NCI-H146 (cell line): ENCODE measurements at regions not wholly inside any gene's neighbourhood (a gene's known extent, or its start where the extent isn't known, plus 50 kb on each side); places are given as distances from the start of the nearest gene placed in this dataset.

ENCODE experiments used
- DNase-seq: peaks from one replicate; lab custom pipeline; 2025; lab: John Stamatoyannopoulos, UW

DNA sequence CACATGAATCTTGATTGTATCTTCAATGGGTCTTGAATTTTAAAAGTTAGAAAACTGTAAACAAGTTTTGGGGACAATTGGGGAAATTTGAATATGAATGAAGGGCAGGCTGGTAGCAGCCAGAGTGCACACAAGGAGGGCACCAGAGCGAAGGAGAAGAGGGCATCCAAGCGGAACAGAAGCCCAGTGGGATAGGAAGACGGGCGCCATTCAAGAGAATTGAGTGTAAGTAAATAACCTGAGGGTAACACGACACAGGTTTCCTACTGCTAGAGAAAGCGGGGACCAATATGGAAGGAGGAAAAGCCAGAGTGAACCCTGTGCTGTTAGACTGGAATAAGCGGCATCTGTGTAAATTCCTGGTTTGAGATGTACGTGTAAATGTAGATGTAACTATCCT, 115.1 kb upstream of the CCL2 start:
- no peak for DNase-seq

DNA sequence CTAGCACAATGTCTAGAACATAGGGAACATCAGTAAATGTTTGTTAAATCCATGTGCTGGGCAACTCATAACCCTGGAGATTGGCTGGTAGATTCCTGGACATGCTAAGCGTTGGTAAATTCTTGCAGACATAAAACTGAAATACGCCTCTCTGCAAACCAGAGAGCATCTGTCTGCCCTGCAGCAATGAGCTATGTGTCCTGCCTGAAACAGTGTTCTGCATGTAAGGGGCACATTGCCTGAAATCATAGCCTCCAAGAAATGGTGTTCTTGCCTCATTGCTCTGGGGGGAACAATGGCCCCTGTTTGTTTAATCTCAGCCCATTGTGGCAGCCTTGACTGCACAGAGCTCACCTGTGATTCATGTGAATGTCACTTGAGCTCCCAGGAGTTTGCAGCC, 113.5 kb upstream of the CCL2 start:
- no peak for DNase-seq

DNA sequence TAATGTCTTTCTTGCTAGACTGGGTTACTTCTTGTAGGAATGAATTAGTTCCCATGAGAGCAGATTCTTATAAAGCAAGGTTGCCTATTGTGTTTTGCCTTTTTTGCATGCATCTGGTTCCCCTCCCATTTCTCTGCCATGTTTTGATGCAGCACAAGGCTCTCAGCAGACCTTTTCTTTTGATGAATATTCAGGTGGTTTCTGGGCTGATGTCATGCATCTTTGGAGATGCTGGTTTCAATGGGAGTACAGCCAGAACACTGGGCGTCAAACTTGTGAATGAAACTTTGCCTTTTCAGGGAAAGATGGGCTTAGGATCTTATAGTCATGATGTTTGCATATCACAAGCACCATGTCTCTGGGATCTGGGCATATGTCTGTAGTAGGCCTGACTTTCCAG, 111.7 kb upstream of the CCL2 start:
- DNase-seq: no peak

DNA sequence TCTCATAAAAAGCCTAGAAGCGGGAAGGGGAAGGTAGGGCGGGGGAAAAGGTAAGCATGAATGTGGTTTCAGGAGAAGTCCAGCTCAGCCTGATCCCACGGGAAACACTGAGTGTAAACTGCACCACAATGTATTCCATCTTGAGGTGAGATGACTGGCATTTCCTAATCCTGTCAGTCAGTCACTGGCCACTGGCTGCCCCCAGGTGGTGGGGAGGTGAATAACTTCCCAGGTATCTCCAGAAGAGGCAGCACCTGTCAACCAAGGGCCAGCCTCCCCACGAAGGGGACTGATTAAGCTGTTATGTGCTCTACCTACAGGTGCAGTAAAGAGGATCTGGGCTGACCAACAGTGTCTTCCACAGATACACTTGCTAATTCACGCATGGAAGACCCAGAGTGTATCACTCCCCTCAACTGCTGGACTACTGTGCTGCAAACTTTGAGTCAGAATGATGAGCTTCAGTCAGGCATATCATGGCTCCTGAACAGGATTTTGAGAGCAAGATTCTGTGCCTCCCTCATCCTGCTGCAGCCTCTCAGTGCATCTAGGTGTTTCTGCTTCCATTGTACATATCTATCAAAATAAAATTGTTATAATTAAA, 108.5 kb upstream of the CCL2 start:
- peak; percentile 41 for DNase-seq

DNA sequence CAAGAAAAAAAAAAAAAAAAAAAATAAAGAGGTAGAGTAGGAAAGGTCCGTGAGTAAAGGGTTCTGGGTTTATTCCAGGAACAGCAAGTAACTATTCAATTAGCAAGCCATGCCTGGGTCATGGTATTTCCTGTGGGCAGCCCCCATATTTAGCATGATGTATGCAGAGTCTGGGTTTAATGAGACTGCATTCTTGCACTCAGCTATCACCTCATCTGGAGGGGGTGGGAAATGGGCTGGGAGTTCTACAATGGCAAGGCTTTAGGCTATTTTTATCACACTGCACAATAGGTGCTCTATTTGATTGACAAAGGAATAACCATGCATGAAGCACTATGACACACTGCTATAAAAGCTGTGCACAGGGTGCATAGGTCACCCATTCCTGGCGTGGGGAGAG, 104.0 kb upstream of the CCL2 start:
- no peak for DNase-seq

DNA sequence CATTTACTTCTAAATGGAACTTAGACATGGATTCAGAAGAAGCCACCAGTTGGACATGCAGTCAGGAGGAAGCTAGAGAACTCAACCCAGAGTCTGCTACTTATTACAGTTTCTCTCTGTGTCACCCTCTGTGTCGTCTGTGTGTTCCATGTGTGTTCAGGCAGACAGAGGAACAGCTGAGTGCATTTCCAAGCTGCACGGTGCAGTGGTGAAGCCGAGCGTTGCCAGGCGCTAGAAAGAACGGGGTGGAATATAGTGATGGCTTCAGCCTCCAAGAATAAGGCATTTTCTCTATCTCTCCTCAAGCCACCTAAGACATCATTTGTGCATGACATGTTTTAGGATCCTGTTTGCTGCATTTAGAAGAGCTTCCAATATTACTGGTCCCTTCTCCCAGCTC, 101.1 kb upstream of the CCL2 start:
- DNase-seq: no peak

DNA sequence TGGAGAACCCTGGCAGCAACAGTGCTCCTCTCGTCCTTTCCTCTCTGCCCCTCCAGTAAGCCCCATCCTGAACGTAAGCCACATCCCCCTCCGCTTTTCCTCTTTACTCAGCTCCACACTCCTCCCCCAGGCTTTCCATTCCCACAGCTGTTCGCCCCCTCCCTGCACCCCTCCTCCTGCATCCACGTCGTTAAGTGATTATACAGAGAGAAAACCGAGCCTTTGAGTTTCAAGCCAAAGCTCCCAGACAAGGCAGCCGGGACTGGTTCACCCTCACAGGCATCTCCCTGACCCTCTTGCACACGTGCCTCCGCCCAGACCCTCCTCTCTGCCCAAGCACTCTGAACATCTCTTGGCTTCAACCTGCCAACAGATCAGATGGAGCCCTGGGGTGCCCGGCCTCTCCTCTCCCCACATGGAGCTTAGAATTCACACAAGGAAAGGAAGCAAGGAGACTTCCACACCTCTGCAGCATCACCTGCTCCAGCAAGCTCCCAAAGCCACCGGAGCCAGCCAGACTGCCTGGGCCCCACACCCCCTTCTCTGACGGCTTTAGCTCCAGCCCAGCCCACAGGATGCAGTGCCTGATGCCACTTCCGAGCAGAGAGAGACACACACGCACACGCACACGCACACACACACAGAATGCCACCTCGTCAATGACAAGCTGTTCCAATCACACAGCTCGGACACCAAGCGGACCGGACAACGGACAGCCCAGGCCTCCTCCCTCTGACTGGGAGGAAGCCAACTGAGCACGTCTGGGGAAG, 99.9 kb upstream of the CCL2 start:
- no peak for DNase-seq

DNA sequence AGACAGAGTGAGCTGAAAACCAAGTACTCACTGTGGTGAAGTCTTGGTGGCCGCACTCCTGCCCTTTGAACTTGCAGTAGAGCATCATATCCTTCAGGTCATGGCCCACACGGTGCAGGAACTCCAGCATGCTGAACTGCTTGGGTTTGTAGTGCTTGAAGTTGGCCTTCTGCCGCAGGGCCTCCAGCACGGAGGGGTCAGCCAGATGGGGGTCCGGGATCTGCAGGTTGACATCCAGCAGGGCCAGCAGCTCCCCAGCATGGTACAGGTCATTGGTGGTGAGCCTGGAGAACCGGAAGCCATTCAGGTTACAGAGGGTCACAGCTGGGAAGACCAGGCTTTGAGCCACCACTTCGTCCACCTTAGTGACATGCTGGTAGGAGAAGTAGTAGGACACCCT, 99.1 kb upstream of the CCL2 start:
- DNase-seq: no peak

DNA sequence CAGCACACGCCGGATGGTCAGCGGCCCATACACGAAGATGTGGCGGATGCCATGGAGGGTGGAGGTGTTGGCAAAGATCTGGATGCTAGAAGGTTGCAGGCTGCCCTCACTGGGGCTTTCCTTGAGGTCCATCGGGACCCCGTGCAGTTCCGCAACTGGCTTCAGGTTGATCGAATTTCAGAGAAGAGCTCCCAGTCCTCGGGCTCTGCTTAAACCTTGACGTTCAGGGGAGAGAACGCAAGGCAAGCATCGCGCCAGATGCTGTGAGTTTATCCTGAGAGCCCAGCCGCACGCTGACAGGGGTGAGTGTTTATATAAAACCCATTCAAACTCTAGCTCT, 98.7 kb upstream of the CCL2 start:
- DNase-seq: no peak

DNA sequence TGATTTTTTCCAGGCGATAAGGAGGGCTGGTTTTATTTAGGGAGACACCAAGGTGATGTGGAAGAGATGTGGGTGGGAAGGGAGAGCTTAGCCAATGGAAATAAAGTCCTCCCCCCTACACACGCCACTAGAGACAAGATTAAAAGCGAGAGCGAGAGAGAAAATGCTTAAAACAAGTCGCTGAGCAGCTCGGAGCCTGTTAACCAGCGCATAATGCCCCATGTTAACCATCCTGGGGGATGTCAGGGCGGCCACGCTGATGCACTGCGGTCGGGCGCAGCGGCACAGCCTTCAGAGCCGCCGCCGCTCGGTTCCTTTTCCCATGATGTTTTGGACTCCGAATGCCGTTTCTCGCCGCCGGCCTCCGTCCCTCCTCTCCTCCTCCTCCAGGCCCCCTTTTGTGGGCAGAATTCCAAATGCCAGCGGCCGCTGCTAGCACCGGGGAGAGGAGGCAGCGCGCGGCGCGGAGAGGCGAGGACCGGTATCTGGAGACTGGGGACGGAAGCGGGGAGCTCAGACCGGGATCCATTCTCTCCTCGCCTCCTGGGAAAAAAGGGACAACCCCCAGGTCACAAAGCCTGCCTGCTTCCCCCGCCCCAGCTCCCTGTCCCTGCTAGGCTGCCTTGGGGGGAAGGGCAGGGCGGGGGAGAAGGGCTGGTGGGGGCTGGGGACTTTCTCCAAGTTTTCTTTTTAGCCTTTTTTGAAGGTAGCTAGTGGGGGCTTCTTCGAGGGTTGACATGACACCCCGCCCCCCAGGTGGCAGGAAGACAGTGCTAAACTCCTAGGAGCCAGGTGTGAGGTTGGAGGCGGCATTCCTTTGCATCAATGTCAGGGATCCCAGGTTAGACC, 98.1 kb upstream of the CCL2 start:
- no peak for DNase-seq

DNA sequence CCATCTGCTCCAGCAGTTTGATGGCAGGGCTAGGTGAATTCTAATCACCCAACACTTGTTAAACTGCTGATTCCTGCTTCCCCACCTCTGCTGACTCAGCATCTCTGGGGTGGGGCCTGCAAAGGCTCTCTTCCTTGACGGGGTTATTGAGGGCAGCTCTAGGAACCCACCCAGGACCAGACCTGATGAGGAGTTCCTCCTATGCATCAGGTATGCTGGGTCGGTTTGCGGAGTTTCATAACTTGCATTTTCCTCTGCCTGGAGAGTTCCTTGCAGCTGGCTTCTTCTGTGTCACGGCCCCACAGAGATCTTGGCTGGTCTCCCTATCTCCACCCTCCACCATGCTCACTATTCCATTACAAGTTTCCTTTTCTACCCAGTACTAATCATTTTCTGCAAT, 93.4 kb upstream of the CCL2 start:
- no peak for DNase-seq

DNA sequence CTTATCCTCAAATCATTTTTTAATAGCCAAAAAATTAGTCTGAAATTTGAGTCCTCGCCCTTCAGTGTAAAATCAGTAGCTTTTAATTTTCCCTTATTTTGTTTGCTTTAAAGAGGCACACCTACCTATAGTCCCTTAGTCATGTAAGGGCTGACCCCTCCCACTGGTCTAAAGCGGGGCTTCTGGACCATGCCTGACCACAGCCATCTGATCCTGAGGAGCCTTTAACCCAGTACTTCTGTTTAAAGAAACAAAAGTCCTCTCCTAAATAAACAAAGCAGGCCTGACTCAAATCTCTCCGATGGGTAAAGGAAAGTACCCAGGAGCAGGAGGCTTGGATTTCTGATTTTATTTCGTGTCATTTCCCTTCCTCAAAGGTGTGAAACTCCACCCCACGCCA, 92.0 kb upstream of the CCL2 start:
- no peak for DNase-seq

DNA sequence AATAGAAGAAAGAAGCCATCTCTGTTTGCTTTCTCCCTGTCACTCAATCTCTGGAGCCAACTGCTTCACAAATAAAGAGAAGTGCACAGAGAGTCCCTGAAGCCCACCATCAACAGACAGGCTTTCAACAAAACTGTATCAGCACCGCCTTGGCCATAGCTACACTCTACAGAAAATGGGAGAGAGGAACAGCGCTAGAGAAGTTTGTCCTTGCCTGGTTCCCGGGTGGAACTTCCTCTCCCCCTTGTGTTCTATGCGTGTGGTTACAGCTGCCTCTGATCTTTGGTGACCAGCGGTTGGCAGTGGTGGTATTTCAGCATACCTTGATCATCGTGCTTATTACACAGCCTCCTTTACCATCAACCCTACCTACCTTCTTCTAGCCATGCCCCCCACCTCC, 91.4 kb upstream of the CCL2 start:
- DNase-seq: no peak

DNA sequence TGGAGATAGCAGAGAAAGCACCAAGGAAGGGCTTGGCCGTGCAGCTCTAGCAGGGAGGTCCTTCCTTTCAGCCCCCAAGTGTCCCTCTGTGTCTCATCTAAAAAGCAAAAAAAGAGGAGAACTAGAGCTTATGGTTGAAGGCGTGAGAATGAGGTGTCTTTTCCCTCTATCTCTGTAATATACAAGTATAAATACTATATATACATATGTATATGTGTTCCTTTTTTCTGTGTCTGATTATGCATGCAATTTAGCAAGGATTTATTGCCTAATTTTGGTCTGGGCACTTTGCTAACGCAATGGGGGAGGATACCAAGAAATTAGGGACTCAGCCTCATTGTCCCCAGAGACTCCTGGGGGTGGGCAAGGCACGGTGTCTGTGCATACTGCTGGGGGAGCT, 90.2 kb upstream of the CCL2 start:
- DNase-seq: no peak

DNA sequence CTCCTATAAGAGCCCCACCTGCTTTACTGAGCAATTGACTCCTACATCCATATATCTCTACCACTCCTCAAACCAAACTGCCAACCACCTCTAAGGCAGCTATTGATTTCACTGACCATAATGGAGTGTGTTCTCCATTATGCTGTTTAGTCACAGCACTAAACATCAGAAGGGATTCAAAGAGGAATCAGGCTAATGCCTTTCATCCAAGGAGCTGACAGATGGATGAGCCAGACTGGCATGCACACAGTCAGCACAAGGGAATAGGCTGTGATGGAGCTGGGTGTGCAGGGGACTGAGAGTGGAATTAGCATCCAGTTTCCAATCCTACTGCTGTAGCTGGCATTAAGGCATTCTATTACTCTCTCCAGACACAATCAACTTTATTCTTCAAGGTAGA, 88.7 kb upstream of the CCL2 start:
- DNase-seq: no peak

DNA sequence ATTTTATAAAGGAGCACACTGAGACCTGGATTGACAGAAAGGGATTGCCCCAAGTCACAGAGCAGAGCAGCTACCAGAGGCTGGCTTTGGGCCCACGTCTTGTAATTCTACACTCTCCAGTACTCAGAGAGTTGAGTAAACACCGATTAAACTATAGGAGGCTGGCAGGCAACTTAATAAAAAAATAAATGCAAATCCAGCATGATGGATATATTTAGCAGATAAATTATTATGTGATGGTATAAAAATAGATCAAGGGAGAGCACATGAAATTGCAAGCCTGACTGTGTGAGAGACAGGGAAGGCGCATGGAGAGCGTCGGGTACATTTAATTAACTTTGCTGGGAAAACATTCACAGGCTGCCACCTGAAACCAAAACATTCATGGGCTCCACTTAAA, 87.7 kb upstream of the CCL2 start:
- DNase-seq: no peak

DNA sequence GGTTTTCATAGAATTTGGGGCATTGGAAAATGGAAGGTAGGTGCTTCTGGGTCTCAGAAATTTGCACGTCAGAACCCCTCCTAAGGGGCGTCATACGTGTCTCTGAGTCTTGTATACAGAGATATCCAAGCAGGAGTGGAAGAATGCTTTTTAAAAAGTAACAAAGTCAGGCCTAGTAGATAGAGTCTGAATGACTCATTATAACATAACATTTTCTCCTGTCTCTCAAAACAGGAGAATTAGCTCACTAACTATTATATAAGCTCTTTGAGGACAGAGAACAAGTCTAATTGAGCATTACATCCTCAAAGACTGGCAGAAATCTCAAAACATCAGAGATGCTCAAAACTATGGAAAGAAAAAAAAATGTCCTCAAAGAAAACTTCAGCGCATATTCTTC, 86.1 kb upstream of the CCL2 start:
- no peak for DNase-seq

DNA sequence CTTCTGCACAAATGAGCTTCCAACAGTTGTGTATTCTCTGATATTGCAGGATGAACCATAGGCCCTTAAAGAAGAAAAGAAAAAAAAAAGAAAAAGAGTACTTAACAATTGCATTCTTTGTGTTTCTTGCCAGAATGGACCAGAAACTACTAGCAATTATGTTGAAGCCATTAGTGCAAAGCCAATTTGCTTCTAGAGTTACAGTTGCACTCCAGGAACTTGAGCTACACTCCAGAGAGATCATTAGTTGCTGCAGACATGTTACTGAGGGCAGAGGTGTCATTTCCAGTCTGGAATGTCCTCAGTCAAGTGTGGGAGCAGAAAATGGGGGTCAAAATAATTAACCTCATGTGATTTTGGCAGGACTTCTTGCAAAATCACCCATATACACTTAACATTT, 85.6 kb upstream of the CCL2 start:
- DNase-seq: no peak

DNA sequence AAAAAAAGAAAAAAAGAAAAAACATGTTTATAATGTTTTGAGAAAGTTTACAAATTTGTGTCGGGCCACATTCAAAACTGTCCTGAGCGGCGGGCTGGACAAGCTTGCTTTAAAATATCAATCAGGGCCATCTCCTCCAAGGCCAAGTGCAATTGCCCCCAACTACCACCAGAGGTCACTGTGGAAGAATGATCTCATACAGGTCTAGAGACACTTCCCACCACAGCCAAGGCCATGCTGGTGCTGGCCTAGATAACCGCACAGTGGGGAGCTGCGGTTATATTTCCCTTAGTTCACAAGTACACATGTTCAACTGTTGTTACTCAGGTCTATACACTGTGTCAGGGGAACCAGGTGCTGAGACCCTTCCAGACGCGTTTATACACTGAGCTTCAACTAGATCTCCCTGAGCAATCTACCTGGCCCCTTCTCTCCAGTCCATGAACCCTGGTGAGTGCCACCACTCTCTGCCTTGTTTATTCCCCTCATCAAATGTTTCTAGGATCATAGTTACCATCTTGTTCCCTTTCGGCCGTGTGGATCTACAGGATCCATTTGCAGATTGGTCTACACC, 83.8 kb upstream of the CCL2 start:
- peak; percentile 21 for DNase-seq

DNA sequence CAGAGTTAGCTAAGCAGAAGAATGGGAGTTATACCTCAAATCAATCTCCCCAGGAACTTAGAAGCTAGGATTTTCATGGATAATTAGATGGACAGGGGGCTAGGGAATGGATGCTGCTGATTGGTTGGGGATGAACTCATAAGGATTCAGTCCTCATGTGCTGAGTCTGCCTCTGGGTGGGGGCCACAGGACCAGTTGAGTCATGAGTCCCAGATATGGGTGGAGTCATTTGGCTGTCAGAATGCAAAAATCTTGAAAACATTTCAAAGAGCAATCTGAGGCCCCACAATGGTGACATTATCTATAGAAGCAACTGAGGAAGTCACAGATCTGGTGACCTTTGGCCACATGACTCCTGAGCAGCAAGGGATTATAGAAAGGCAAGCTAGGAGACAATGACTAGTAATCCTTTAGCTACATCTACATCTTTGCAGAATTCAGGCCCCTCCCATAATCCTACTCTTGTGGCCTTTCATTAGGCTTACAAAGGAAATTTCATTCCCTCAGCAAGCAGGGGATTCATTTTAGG, 82.6 kb upstream of the CCL2 start:
- no peak for DNase-seq

DNA sequence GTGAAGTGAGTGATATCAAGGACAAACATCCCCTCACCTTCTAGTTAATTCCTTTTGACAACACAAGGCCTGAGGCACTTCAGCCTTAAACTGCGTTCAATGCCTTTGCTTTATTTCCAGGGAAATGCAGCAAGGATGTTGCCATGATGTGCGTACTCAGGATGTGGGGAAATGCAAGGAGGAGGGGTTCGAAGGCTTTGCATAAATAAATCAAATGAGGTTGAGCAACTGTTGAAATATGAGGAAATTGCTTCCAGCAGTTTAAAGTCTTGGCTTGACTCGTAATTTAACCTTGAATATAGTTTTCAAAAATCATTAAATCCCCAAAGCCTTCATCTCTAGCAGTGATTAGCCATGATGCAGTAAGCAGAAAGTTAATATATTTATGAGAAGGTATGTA, 81.8 kb upstream of the CCL2 start:
- no peak for DNase-seq

DNA sequence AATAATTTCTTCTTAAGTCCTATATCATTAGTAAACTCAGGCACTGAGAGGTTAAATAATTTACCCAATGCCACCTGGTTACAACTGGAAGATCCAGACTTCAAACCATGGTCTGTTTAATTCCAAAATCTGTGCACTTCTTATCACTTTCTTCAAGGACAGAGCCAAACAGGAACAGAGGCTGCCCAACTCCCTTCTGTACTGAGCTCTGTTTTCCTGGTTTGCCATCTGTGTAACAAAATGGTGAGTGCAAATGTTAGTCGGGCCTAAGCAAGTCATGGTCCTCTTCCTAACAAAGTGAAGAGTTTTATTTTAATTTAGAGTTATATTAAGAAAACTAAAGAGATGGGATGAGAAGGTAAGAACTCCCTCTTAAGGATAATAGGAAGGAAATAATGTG, 80.6 kb upstream of the CCL2 start:
- no peak for DNase-seq

DNA sequence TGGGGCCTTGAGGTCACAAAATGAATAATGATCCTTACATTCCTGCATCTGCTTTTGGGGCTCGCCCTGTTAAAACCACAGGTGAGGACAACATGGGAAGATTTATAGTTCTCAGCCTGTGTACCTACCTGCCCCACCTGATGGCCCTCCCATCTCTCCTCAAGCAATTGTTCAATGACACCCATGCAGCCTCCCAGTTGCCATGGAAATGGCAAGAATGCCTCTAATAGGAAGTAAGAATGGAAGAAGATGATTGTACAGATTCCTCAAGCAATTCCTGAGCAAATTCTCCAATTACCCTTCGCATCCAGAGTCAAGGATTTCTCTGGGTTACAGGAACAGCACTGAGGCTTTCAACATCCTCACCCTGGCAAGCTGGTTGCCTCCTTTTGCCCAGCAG, 78.6 kb upstream of the CCL2 start:
- no peak for DNase-seq
